Astrocyte (in vitro differentiated cells and primary cell): ENCODE measurements at regions not wholly inside any gene's neighbourhood (a gene's known extent, or its start where the extent isn't known, plus 50 kb on each side); places are given as distances from the start of the nearest gene placed in this dataset.

ENCODE experiments used
- EZH2 ChIP-seq: IDR thresholded peaks from 2 replicates; pipeline ENCODE4 v1.6.1; 2012; ENCODE audit warnings: mild to moderate bottlenecking, low read length, inconsistent platforms; ENCODE audit not compliant: insufficient read depth
- TF ChIP-seq, protein P1 (sequence below): IDR thresholded peaks from 2 replicates; pipeline ENCODE4 v1.5.1; 2011; ENCODE audit warnings: low read depth, mild to moderate bottlenecking, inconsistent platforms, low read length, moderate library complexity; ENCODE audit not compliant: insufficient read depth

DNA sequence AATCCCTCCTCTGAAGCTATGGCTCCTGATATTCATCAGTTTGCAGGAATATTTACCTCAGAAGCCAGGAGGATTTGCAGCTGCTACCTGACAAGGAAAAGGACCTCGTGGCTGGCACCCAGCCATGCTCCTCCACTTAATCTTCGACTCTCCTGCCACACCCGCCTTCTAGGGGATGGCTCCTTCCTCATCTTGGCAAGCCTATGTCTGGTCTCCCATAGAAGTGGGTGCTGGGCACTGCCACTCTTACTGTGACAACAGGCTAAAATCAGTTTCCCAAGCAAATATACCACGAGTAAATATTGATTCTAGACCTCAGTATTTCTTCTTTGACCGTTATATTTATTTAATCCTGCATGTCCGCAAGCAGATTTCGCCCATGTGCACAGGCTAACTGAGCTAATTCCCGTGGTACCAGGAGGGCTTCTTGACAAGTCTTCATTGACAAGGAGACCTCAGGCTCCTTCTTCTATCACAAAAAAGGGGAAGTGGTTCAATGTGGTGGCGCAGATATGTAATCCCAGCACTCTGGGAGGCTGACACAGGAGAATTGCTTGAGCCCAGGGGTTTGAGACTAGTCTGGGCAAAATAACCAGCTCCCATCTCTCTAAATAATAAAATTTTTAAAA is 52.6 kb upstream of the DCTD start:
- TF ChIP-seq, protein P1, sequence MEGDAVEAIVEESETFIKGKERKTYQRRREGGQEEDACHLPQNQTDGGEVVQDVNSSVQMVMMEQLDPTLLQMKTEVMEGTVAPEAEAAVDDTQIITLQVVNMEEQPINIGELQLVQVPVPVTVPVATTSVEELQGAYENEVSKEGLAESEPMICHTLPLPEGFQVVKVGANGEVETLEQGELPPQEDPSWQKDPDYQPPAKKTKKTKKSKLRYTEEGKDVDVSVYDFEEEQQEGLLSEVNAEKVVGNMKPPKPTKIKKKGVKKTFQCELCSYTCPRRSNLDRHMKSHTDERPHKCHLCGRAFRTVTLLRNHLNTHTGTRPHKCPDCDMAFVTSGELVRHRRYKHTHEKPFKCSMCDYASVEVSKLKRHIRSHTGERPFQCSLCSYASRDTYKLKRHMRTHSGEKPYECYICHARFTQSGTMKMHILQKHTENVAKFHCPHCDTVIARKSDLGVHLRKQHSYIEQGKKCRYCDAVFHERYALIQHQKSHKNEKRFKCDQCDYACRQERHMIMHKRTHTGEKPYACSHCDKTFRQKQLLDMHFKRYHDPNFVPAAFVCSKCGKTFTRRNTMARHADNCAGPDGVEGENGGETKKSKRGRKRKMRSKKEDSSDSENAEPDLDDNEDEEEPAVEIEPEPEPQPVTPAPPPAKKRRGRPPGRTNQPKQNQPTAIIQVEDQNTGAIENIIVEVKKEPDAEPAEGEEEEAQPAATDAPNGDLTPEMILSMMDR, result no peak
- TF ChIP-seq EZH2, result no peak
